Kidney epithelial cell (primary cell): ENCODE measurements at regions not wholly inside any gene's neighbourhood (a gene's known extent, or its start where the extent isn't known, plus 50 kb on each side); places are given as distances from the start of the nearest gene placed in this dataset.
A peak's percentile ranks its signal among the peaks of the same experiment; 100 is the strongest.

Source experiments
- DNase-seq: peaks from one replicate; pipeline ENCODE4 v3.0.0-alpha.2; 2010; ENCODE audit warnings: low read depth
- H3K27me3 ChIP-seq: 2 replicates; pipeline ENCODE4 v1.6.0; 2011; ENCODE audit warnings: low read length; ENCODE audit not compliant: control insufficient read depth, insufficient read depth
- H3K36me3 ChIP-seq: 2 replicates; pipeline ENCODE4 v1.5.1; 2011; ENCODE audit warnings: low read length; ENCODE audit not compliant: control insufficient read depth, insufficient read depth
- H3K4me3 ChIP-seq: 2 replicates; pipeline ENCODE4 v1.5.1; 2011; ENCODE audit warnings: low read depth, mild to moderate bottlenecking, control low read depth, low read length
- CTCF ChIP-seq: IDR thresholded peaks from 2 replicates; pipeline ENCODE4 v1.5.1; 2011; ENCODE audit warnings: mild to moderate bottlenecking, moderate library complexity, low read length, control low read depth, inconsistent platforms; ENCODE audit not compliant: insufficient read depth, poor library complexity, severe bottlenecking

GRCh38 chr18:5091741-5092140 lies 105.3 kb downstream of the AKAIN1 start:
- TF ChIP-seq CTCF: no peak
- Histone ChIP-seq H3K27me3 (no peaks in the 10 kb centered on the region), H3K36me3 (no peaks in the 10 kb centered on the region), H3K4me3 (no peak overlapping the region)
- no peak for DNase-seq

- no peak for DNase-seq
- Histone ChIP-seq H3K36me3 (no peaks in the 10 kb centered on the region), H3K27me3 (no peaks in the 10 kb centered on the region), H3K4me3 (no peak overlapping the region)
- TF ChIP-seq CTCF: no peak
These were observed 121.8 kb downstream of the AKAIN1 start for GRCh38 chr18:5075297-5075696.

GRCh38 chr18:5073026-5073944 lies 123.8 kb downstream of the AKAIN1 start:
- H3K4me3 ChIP-seq: no peak overlapping the region
- TF ChIP-seq CTCF: peak; percentile 41
- H3K36me3 ChIP-seq: no peaks in the 10 kb centered on the region
- no peaks in the 10 kb centered on the region for H3K27me3 ChIP-seq
- no peak for DNase-seq

- no peaks in the 10 kb centered on the region for H3K27me3 ChIP-seq
- no peaks in the 10 kb centered on the region for H3K36me3 ChIP-seq
- DNase-seq: no peak
- no peak for TF ChIP-seq CTCF
- no peak overlapping the region for H3K4me3 ChIP-seq
These were observed 128.2 kb downstream of the AKAIN1 start for GRCh38 chr18:5068851-5069250.

GRCh38 chr18:5066380-5066977 lies 130.6 kb downstream of the AKAIN1 start:
- no peaks in the 10 kb centered on the region for H3K36me3 ChIP-seq
- DNase-seq: no peak
- H3K4me3 ChIP-seq: no peak overlapping the region
- H3K27me3 ChIP-seq: no peaks in the 10 kb centered on the region
- TF ChIP-seq CTCF: peak; percentile 34
